ENCODE measurements at regions not wholly inside any gene's neighbourhood (a gene's known extent, or its start where the extent isn't known, plus 50 kb on each side); places are given as distances from the start of the nearest gene placed in this dataset.

- no peak overlapping the region for H3K27ac ChIP-seq
- no peak for DNase-seq
- intact Hi-C loops (cut with DNase I), result no loop called here
- H3K9me3 ChIP-seq, result no peaks in the 10 kb centered on the region
- H3K4me1 ChIP-seq (ENCODE audit: insufficient read depth), result no peaks in the 10 kb centered on the region
- no peaks in the 10 kb centered on the region for H3K36me3 ChIP-seq
- WGBS, 3 donors, result 74 to 85% (median 83%) methylated on average over 5 of the region's 5 CpGs
- H3K4me3 ChIP-seq, result no peak overlapping the region
- H3K27me3 ChIP-seq, result no peaks in the 10 kb centered on the region
- TF ChIP-seq POLR2A (IDR thresholded peaks at IDR 0.05) (no peak), EP300 (IDR thresholded peaks at IDR 0.05) (no peak)
These were observed 66.1 kb upstream of the ARHGAP32 start for GRCh38 chr11:129258205-129258604.

GRCh38 chr11:129257512-129257911 lies 65.4 kb upstream of the ARHGAP32 start:
- Histone ChIP-seq H3K27ac (no peak overlapping the region), H3K36me3 (no peaks in the 10 kb centered on the region), H3K4me3 (no peak overlapping the region), H3K27me3 (no peaks in the 10 kb centered on the region), H3K4me1 (ENCODE audit: insufficient read depth) (peaks cover 2% of the 10 kb centered on the region), H3K9me3 (no peaks in the 10 kb centered on the region)
- DNase-seq, result no peak
- TF ChIP-seq EP300 (IDR thresholded peaks at IDR 0.05) (no peak), CTCF (IDR thresholded peaks at IDR 0.05) (no peak), POLR2A (IDR thresholded peaks at IDR 0.05) (no peak)
- intact Hi-C loops (cut with DNase I), result no loop called here

GRCh38 chr11:129252621-129253020 lies 60.5 kb upstream of the ARHGAP32 start:
- no peak overlapping the region for H3K27ac ChIP-seq
- no peaks in the 10 kb centered on the region for H3K27me3 ChIP-seq
- H3K4me1 ChIP-seq (ENCODE audit: insufficient read depth), result peaks cover 2% of the 10 kb centered on the region
- intact Hi-C loops (cut with DNase I), result no loop called here
- DNase-seq, result no peak
- WGBS, 3 donors, result 86 to 94% (median 91%) methylated on average over 5 of the region's 5 CpGs
- no peak overlapping the region for H3K4me3 ChIP-seq
- no peaks in the 10 kb centered on the region for H3K9me3 ChIP-seq
- no peak for TF ChIP-seq EP300 (IDR thresholded peaks at IDR 0.05)
- no peak for TF ChIP-seq POLR2A (IDR thresholded peaks at IDR 0.05)
- no peak for TF ChIP-seq CTCF (IDR thresholded peaks at IDR 0.05)
- no peaks in the 10 kb centered on the region for H3K36me3 ChIP-seq

- Histone ChIP-seq H3K9me3 (no peaks in the 10 kb centered on the region), H3K36me3 (no peaks in the 10 kb centered on the region), H3K27me3 (no peaks in the 10 kb centered on the region), H3K4me1 (ENCODE audit: insufficient read depth) (peaks cover 2% of the 10 kb centered on the region), H3K4me3 (no peak overlapping the region), H3K27ac (no peak overlapping the region)
- no peak for DNase-seq
- intact Hi-C loops (cut with DNase I), result no loop called here
- 56 to 64% (median 63%) methylated on average over 3 of the region's 3 CpGs for WGBS, 3 donors
- TF ChIP-seq EP300 (IDR thresholded peaks at IDR 0.05) (no peak), POLR2A (IDR thresholded peaks at IDR 0.05) (no peak), CTCF (IDR thresholded peaks at IDR 0.05) (no peak)
These were observed 58.9 kb upstream of the ARHGAP32 start for GRCh38 chr11:129251067-129251466.

- peaks cover 2% of the 10 kb centered on the region for H3K4me1 ChIP-seq (ENCODE audit: insufficient read depth)
- H3K9me3 ChIP-seq, result no peaks in the 10 kb centered on the region
- no peaks in the 10 kb centered on the region for H3K36me3 ChIP-seq
- no peak overlapping the region for H3K4me3 ChIP-seq
- intact Hi-C loops (cut with DNase I), result no loop called here
- no peak overlapping the region for H3K27ac ChIP-seq
- TF ChIP-seq CTCF (IDR thresholded peaks at IDR 0.05), result no peak
- TF ChIP-seq EP300 (IDR thresholded peaks at IDR 0.05), result no peak
- TF ChIP-seq POLR2A (IDR thresholded peaks at IDR 0.05), result no peak
- 96 to 97% (median 97%) methylated on average over 2 of the region's 2 CpGs for WGBS, 3 donors
- H3K27me3 ChIP-seq, result no peaks in the 10 kb centered on the region
- no peak for DNase-seq
These were observed 57.8 kb upstream of the ARHGAP32 start for GRCh38 chr11:129249923-129250322.

Measured in ovary (tissue), 7 donors.